ENCODE measurements at regions not wholly inside any gene's neighbourhood (a gene's known extent, or its start where the extent isn't known, plus 50 kb on each side); places are given as distances from the start of the nearest gene placed in this dataset.

- H3K27ac ChIP-seq = peak overlapping the region; percentile 75
- peak; percentile 90 for DNase-seq (ENCODE audit: low read depth, low spot score)
These were observed 866.1 kb downstream of the NSUN3 start for GRCh38 chr3:94928921-94929320.

- peak; percentile 40 for DNase-seq (ENCODE audit: low read depth, low spot score)
- no peak overlapping the region for H3K27ac ChIP-seq
These were observed 873.1 kb downstream of the NSUN3 start for GRCh38 chr3:94935738-94936580.

GRCh38 chr3:94937980-94938379 lies 875.1 kb downstream of the NSUN3 start:
- no peak for DNase-seq (ENCODE audit: low read depth, low spot score)
- H3K27ac ChIP-seq = no peak overlapping the region

GRCh38 chr3:94946683-94947082 lies 883.8 kb downstream of the NSUN3 start:
- H3K27ac ChIP-seq = no peak overlapping the region
- no peak for DNase-seq (ENCODE audit: low read depth, low spot score)

GRCh38 chr3:94961423-94962100 lies 898.7 kb downstream of the NSUN3 start:
- DNase-seq (ENCODE audit: low read depth, low spot score) = no peak
- no peak overlapping the region for H3K27ac ChIP-seq

GRCh38 chr3:94965867-94966475 lies 903.1 kb downstream of the NSUN3 start:
- H3K27ac ChIP-seq = no peak overlapping the region

GRCh38 chr3:94967196-94967595 lies 904.3 kb downstream of the NSUN3 start:
- H3K27ac ChIP-seq = no peak overlapping the region
- no peak for DNase-seq (ENCODE audit: low read depth, low spot score)

More at GRCh38 chr3:94965867-94966475, 903.1 kb downstream of the NSUN3 start:
- DNase-seq (ENCODE audit: low read depth, low spot score) = no peak

GRCh38 chr3:94968519-94968918 lies 905.7 kb downstream of the NSUN3 start:
- H3K27ac ChIP-seq = no peak overlapping the region

GRCh38 chr3:94972066-94972465 lies 909.2 kb downstream of the NSUN3 start:
- H3K27ac ChIP-seq = no peak overlapping the region
- DNase-seq (ENCODE audit: low read depth, low spot score) = no peak

More at GRCh38 chr3:94968519-94968918, 905.7 kb downstream of the NSUN3 start:
- no peak for DNase-seq (ENCODE audit: low read depth, low spot score)

- DNase-seq (ENCODE audit: low read depth, low spot score) = no peak
- H3K27ac ChIP-seq = no peak overlapping the region
These were observed 915.2 kb downstream of the NSUN3 start for GRCh38 chr3:94978084-94978483.

- DNase-seq (ENCODE audit: low read depth, low spot score) = no peak
- no peak overlapping the region for H3K27ac ChIP-seq
These were observed 922.9 kb downstream of the NSUN3 start for GRCh38 chr3:94985778-94986177.

- H3K27ac ChIP-seq = no peak overlapping the region
- DNase-seq (ENCODE audit: low read depth, low spot score) = no peak
These were observed 928.3 kb downstream of the NSUN3 start for GRCh38 chr3:94990952-94991705.

- no peak overlapping the region for H3K27ac ChIP-seq
- DNase-seq (ENCODE audit: low read depth, low spot score) = no peak
These were observed 933.9 kb downstream of the NSUN3 start for GRCh38 chr3:94996743-94997142.

GRCh38 chr3:95002438-95003046 lies 939.7 kb downstream of the NSUN3 start:
- H3K27ac ChIP-seq = no peak overlapping the region
- DNase-seq (ENCODE audit: low read depth, low spot score) = no peak

GRCh38 chr3:95028688-95029087 lies 965.8 kb downstream of the NSUN3 start:
- H3K27ac ChIP-seq = no peak overlapping the region
- no peak for DNase-seq (ENCODE audit: low read depth, low spot score)

GRCh38 chr3:95029644-95030043 lies 966.8 kb downstream of the NSUN3 start:
- no peak overlapping the region for H3K27ac ChIP-seq
- DNase-seq (ENCODE audit: low read depth, low spot score) = no peak

- no peak for DNase-seq (ENCODE audit: low read depth, low spot score)
- no peak overlapping the region for H3K27ac ChIP-seq
These were observed 973.7 kb downstream of the NSUN3 start for GRCh38 chr3:95036526-95037021.

- H3K27ac ChIP-seq = no peak overlapping the region
- no peak for DNase-seq (ENCODE audit: low read depth, low spot score)
These were observed 974.2 kb downstream of the NSUN3 start for GRCh38 chr3:95037097-95037496.

GRCh38 chr3:95037927-95038326 lies 975.1 kb downstream of the NSUN3 start:
- no peak for DNase-seq (ENCODE audit: low read depth, low spot score)
- H3K27ac ChIP-seq = no peak overlapping the region

GRCh38 chr3:95044101-95044500 lies 981.2 kb downstream of the NSUN3 start:
- no peak for DNase-seq (ENCODE audit: low read depth, low spot score)
- H3K27ac ChIP-seq = no peak overlapping the region
